GM13977 (cell line): ENCODE measurements at regions not wholly inside any gene's neighbourhood (a gene's known extent, or its start where the extent isn't known, plus 50 kb on each side); places are given as distances from the start of the nearest gene placed in this dataset.

Experiments
- DNase-seq: peaks from one replicate; pipeline ENCODE4 v3.0.0; 2012; ENCODE audit warnings: low spot score
- CTCF ChIP-seq: IDR thresholded peaks from 2 replicates; pipeline ENCODE4 v1.5.1; 2012; ENCODE audit warnings: mild to moderate bottlenecking, control low read depth; ENCODE audit not compliant: insufficient read depth; ENCODE audit errors: extremely low read depth, missing control alignments
- in situ Hi-C: fragments of 300-500 bp; cut with MboI; formaldehyde crosslinking; loops from one replicate; pipeline ENCODE4 v1.12.0; 2022; ENCODE audit warnings: low sequenced_read_pairs, low pct_unique_long_range_greater_than_20kb, mixed read lengths, inconsistent platforms; ENCODE audit not compliant: unreplicated experiment

GRCh38 chr5:125657936-125658335 is 765.3 kb upstream of the GRAMD2B start:
- in situ Hi-C loops = no loop called here
- TF ChIP-seq CTCF = no peak
- no peak for DNase-seq

- no peak for TF ChIP-seq CTCF
- DNase-seq = no peak
- in situ Hi-C loops = no loop called here
Observed at GRCh38 chr5:125659316-125660023, 763.7 kb upstream of the GRAMD2B start.

- DNase-seq = no peak
- no peak for TF ChIP-seq CTCF
- in situ Hi-C loops = no loop called here
Observed at GRCh38 chr5:125660231-125660895, 762.8 kb upstream of the GRAMD2B start.

GRCh38 chr5:125661584-125661983 is 761.6 kb upstream of the GRAMD2B start:
- no peak for TF ChIP-seq CTCF
- DNase-seq = no peak
- in situ Hi-C loops = no loop called here

- in situ Hi-C loops = no loop called here
- no peak for DNase-seq
- TF ChIP-seq CTCF = no peak
Observed at GRCh38 chr5:125668884-125669283, 754.3 kb upstream of the GRAMD2B start.

GRCh38 chr5:125673359-125673950 is 749.8 kb upstream of the GRAMD2B start:
- no peak for TF ChIP-seq CTCF
- in situ Hi-C loops = no loop called here

More at GRCh38 chr5:125673359-125673950, 749.8 kb upstream of the GRAMD2B start:
- no peak for DNase-seq
